MM.1S (cell line): ENCODE measurements at regions not wholly inside any gene's neighbourhood (a gene's known extent, or its start where the extent isn't known, plus 50 kb on each side); places are given as distances from the start of the nearest gene placed in this dataset.

Source experiments
- CTCF ChIP-seq: fragments of 300-600 bp; sonication (generic); IDR thresholded peaks from 2 replicates; pipeline ENCODE4 v1.5.1; 2016; ENCODE audit warnings: antibody characterized with exemption, low read length, mixed read lengths
- EZH2 ChIP-seq: fragments of 300-600 bp; sonication (generic); optimal IDR thresholded peaks from 2 replicates; pipeline ENCODE3; 2017; ENCODE audit warnings: low read depth, mild to moderate bottlenecking, antibody characterized with exemption, low read length, mixed read lengths
- EZH2phosphoT487 ChIP-seq: fragments of 300-600 bp; sonication (generic); IDR thresholded peaks from 2 replicates; pipeline ENCODE4 v1.6.1; 2018; ENCODE audit warnings: antibody characterized with exemption, low read length

- TF ChIP-seq CTCF: no peak
- TF ChIP-seq EZH2: no peak
- TF ChIP-seq EZH2phosphoT487: no peak
Measured at GRCh38 chr20:57998276-57998675, 230.2 kb downstream of the ANKRD60 start.
